ENCODE measurements at regions not wholly inside any gene's neighbourhood (a gene's known extent, or its start where the extent isn't known, plus 50 kb on each side); places are given as distances from the start of the nearest gene placed in this dataset.

DNA sequence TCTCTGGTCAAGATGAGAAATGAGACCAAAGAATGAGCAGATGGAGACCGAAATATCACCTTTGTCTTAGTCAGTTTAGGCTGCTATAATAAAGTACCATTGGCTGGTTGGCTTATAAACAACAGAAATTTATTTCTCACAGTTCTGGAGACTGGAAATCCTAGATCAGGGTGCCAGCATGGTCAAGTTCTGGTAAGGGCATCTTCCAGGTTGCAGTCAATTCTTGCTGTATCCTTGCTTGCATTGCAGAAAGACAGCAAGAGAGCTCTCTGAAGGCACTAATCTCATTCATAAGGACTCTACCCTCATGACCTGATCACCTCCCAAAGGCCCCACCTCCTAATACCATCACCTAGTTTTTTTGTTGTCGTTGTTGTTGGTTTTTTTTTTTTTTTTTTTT, 52.7 kb upstream of the MKLN1 start:
- DNase-seq (ENCODE audit: low spot score), result no peak

DNA sequence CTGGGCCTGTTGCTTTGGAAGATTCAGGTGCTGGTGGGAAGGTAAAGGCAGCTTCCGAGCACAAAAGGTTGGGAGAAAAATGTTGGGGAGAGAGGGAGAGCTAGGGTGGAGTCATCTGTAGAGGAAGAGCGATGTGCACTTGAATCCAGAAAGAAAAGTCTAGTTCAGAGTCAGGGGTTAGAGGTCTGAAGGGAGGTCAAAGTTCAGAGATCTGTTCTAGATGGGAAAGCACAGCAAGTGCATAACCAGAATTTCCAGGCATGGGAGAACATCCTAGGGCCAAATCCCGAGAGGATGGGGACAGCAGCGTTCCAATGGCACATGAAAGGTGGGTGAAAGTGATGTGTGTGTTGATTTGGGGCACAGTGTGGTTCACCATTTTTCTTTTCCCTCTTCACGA, 51.5 kb upstream of the MKLN1 start:
- no peak for DNase-seq (ENCODE audit: low spot score)

DNA sequence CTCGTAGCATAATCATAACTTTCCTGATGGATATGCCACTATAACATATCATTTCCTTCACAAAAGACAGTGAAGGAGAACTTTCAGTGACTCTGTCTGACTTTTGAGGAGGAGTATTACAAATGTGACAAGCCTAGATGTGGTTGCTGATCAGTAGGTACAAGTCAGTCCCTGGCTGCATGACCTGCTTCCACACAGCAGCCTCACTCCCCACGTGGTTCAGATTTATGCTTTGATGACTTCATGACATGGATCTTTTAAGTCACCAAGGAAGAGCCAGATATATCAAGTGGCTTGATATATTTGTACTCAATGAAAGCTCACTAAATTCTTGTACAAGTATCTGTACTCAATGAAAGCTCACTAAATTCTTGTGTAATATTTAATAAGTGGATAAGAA, 50.9 kb upstream of the MKLN1 start:
- no peak for DNase-seq (ENCODE audit: low spot score)
